ENCODE measurements at regions not wholly inside any gene's neighbourhood (a gene's known extent, or its start where the extent isn't known, plus 50 kb on each side); places are given as distances from the start of the nearest gene placed in this dataset.
"Not testable (repeated sequence)": the region's sequence is repeated elsewhere in the genome, so short reads cannot be mapped to it uniquely, and the experiment has no call there.

- Mint-ChIP-seq H3K4me1 (no peaks in the 10 kb centered on the region), H3K27me3 (peaks cover 1% of the 10 kb centered on the region), H3K27ac (no peak overlapping the region), H3K9me3 (no peaks in the 10 kb centered on the region), H3K36me3 (no peaks in the 10 kb centered on the region), H3K4me3 (no peak overlapping the region)
These were observed 237.3 kb upstream of the ZBTB20 start for GRCh38 chr3:115384381-115384780.

- no peak overlapping the region for H3K4me3 Mint-ChIP-seq
- H3K27ac Mint-ChIP-seq = no peak overlapping the region
- H3K27me3 Mint-ChIP-seq = peaks cover 1% of the 10 kb centered on the region
- H3K36me3 Mint-ChIP-seq = no peaks in the 10 kb centered on the region
- no peaks in the 10 kb centered on the region for H3K9me3 Mint-ChIP-seq
- peaks cover 2% of the 10 kb centered on the region for H3K4me1 Mint-ChIP-seq
These were observed 237.3 kb upstream of the GAP43 start for GRCh38 chr3:115385774-115386730.

DNA sequence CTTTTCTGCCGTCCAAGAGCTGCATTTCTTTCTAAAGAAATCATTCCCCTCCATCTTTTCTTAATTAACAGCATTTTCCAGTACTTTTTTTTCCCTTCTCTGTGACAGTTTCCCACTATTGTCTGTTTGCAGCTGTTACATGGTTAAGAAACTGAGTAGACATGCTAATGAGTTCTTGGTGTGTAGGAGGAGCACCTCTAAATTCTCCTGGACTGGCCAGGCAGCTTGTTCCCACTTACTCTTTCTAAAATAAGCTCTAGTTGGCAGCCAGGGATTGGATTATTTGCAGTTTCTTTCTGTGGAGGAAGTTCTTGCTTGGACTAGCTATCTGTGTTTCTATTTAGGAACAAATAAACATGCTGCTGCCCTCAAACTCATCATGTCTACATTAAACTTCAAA lies 235.1 kb upstream of the GAP43 start:
- Mint-ChIP-seq H3K9me3 (no peaks in the 10 kb centered on the region), H3K4me1 (peaks cover 14% of the 10 kb centered on the region), H3K4me3 (no peak overlapping the region), H3K36me3 (no peaks in the 10 kb centered on the region), H3K27ac (no peak overlapping the region), H3K27me3 (peaks cover 1% of the 10 kb centered on the region)

DNA sequence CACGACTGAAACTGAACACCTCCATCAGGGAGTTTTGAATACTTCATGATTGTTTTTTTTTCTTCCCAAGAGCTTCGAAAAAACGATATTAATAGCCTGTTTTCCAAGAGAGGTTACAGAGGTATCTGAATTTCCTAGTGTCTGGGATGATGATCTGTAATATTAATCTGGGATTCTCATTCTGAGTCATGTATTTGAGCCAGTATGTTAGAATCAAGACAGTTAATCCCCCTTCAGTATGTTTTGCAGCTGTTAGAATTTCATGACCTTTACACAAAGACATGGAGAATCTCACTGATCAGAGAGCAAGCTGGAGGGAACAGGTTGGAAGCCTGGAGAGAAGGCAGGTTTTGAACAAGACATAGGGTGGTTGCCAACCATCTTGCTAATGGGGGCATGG lies 234.5 kb upstream of the GAP43 start:
- peaks cover 1% of the 10 kb centered on the region for H3K27me3 Mint-ChIP-seq
- H3K27ac Mint-ChIP-seq = no peak overlapping the region
- H3K9me3 Mint-ChIP-seq = no peaks in the 10 kb centered on the region

DNA sequence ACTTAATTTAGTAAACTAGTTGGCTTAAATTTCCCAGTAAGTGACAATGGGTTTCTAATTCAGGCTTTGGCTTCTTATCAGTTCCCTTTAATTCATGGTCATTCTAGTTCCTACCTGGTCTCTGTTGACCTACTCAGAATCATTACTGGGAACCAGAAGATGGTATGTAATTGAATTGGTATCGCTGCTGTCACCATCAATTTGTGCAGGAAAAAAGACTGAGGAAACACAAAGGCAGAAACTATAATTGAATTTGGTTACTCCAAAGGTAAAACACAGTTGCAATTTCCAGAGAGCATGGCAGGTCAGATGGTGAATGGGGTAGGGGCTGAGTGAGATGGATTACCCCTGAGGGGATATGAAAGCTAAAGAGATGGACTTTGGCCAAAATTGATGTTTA lies 226.5 kb upstream of the GAP43 start:
- Mint-ChIP-seq H3K27me3 (no peaks in the 10 kb centered on the region), H3K36me3 (no peaks in the 10 kb centered on the region), H3K9me3 (no peaks in the 10 kb centered on the region), H3K4me3 (no peak overlapping the region), H3K4me1 (peaks cover 5% of the 10 kb centered on the region), H3K27ac (no peak overlapping the region)

More for the DNA sequence above, 234.5 kb upstream of the GAP43 start:
- H3K4me3 Mint-ChIP-seq = no peak overlapping the region
- no peaks in the 10 kb centered on the region for H3K36me3 Mint-ChIP-seq
- peaks cover 14% of the 10 kb centered on the region for H3K4me1 Mint-ChIP-seq

DNA sequence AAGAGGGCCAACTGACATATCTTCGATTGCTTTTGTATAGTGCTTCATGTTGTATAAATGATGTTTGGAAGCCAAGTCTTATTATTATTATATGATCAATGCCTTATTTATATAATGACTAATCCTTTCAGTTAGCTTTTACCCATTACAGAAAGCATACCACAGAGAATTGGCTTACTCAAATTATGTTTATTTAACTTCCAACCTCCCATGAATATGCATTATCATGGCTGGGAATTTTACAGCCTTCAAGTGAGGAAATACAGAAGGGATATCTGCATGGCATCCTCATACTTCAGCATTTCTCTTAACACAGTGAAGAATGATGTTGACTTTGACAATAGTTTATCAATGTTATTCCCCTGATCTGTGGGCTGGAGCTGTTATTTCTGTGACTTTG lies 225.9 kb upstream of the GAP43 start:
- H3K4me1 Mint-ChIP-seq = no peaks in the 10 kb centered on the region
- H3K36me3 Mint-ChIP-seq = no peaks in the 10 kb centered on the region
- H3K9me3 Mint-ChIP-seq = no peaks in the 10 kb centered on the region
- no peak overlapping the region for H3K4me3 Mint-ChIP-seq
- H3K27me3 Mint-ChIP-seq = no peaks in the 10 kb centered on the region
- no peak overlapping the region for H3K27ac Mint-ChIP-seq

- no peaks in the 10 kb centered on the region for H3K4me1 Mint-ChIP-seq
- H3K27ac Mint-ChIP-seq = no peak overlapping the region
- no peaks in the 10 kb centered on the region for H3K27me3 Mint-ChIP-seq
- H3K36me3 Mint-ChIP-seq = no peaks in the 10 kb centered on the region
- no peaks in the 10 kb centered on the region for H3K9me3 Mint-ChIP-seq
- H3K4me3 Mint-ChIP-seq = no peak overlapping the region
These were observed 224.8 kb upstream of the GAP43 start for GRCh38 chr3:115398506-115398905.

GRCh38 chr3:115399750-115400149 lies 223.6 kb upstream of the GAP43 start:
- no peaks in the 10 kb centered on the region for H3K36me3 Mint-ChIP-seq
- H3K9me3 Mint-ChIP-seq = no peaks in the 10 kb centered on the region
- H3K27ac Mint-ChIP-seq = no peak overlapping the region
- H3K27me3 Mint-ChIP-seq = no peaks in the 10 kb centered on the region
- no peak overlapping the region for H3K4me3 Mint-ChIP-seq
- H3K4me1 Mint-ChIP-seq = no peaks in the 10 kb centered on the region

GRCh38 chr3:115401298-115401697 lies 222.0 kb upstream of the GAP43 start:
- Mint-ChIP-seq H3K27me3 (no peaks in the 10 kb centered on the region), H3K36me3 (no peaks in the 10 kb centered on the region), H3K4me3 (no peak overlapping the region), H3K27ac (no peak overlapping the region), H3K9me3 (no peaks in the 10 kb centered on the region), H3K4me1 (no peaks in the 10 kb centered on the region)

- Mint-ChIP-seq H3K27me3 (no peaks in the 10 kb centered on the region), H3K9me3 (no peaks in the 10 kb centered on the region), H3K27ac (no peak overlapping the region), H3K4me3 (no peak overlapping the region), H3K36me3 (no peaks in the 10 kb centered on the region), H3K4me1 (no peaks in the 10 kb centered on the region)
These were observed 221.3 kb upstream of the GAP43 start for GRCh38 chr3:115401851-115402501.

- Mint-ChIP-seq H3K27me3 (no peaks in the 10 kb centered on the region), H3K36me3 (no peaks in the 10 kb centered on the region), H3K9me3 (no peaks in the 10 kb centered on the region), H3K4me3 (no peak overlapping the region), H3K27ac (no peak overlapping the region), H3K4me1 (no peaks in the 10 kb centered on the region)
These were observed 220.7 kb upstream of the GAP43 start for GRCh38 chr3:115402651-115403050.

DNA sequence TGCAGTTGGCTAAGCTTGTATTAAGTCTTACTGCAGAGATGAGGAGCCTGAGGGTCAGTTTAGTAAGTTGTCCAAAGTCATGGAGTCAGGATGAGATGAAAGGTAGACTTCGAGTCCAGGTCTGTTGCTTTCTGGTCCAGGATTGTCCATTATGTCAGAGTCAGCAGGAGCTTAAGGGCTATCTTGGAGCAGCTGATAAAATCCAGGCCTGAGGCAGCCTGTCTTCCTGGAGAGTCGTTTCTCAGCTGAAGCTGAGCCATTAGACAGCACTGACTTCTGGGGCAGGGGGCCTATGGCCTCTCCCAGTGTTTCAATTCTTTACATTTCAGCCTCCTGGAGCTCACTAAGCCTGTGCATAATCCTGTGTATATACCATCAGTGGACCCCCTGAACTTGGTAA lies 219.5 kb upstream of the GAP43 start:
- Mint-ChIP-seq H3K27me3 (no peaks in the 10 kb centered on the region), H3K4me1 (no peaks in the 10 kb centered on the region), H3K9me3 (no peaks in the 10 kb centered on the region), H3K27ac (no peak overlapping the region), H3K36me3 (no peaks in the 10 kb centered on the region), H3K4me3 (no peak overlapping the region)

- Mint-ChIP-seq H3K9me3 (no peaks in the 10 kb centered on the region), H3K4me3 (no peak overlapping the region), H3K4me1 (no peaks in the 10 kb centered on the region), H3K36me3 (no peaks in the 10 kb centered on the region), H3K27me3 (no peaks in the 10 kb centered on the region), H3K27ac (no peak overlapping the region)
These were observed 213.7 kb upstream of the GAP43 start for GRCh38 chr3:115409596-115409995.

- H3K27ac Mint-ChIP-seq, H3K4me1 Mint-ChIP-seq, H3K36me3 Mint-ChIP-seq, H3K4me3 Mint-ChIP-seq, H3K9me3 Mint-ChIP-seq, H3K27me3 Mint-ChIP-seq: not testable (repeated sequence)
These were observed 208.7 kb upstream of the GAP43 start for GRCh38 chr3:115414610-115415009.

GRCh38 chr3:115415246-115415996 lies 207.9 kb upstream of the GAP43 start:
- H3K36me3 Mint-ChIP-seq = no peaks in the 10 kb centered on the region
- no peak overlapping the region for H3K4me3 Mint-ChIP-seq
- peaks cover 6% of the 10 kb centered on the region for H3K4me1 Mint-ChIP-seq
- H3K9me3 Mint-ChIP-seq = no peaks in the 10 kb centered on the region
- H3K27me3 Mint-ChIP-seq = no peaks in the 10 kb centered on the region
- no peak overlapping the region for H3K27ac Mint-ChIP-seq

DNA sequence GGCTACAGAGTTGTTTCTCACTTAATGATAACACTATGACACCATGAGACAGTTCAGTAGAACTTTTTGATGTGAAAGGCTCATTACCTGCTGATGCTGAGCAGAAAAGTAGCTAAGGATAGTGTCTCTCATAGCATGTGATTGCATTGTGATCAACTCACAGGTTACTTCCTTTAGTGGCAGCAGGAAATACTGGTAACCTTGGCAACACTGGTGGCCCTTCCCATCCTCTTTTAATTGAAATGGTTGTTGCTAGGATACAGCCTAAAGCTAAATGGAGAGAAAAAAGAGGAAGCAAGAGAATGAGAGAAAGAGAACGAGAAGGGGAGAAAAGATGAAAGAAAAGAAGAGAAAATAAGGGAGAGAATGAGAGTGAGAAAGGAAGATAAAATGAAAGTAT lies 204.7 kb upstream of the GAP43 start:
- H3K27me3 Mint-ChIP-seq = no peaks in the 10 kb centered on the region
- H3K36me3 Mint-ChIP-seq = no peaks in the 10 kb centered on the region
- H3K9me3 Mint-ChIP-seq = no peaks in the 10 kb centered on the region
- H3K4me1 Mint-ChIP-seq = peaks cover 6% of the 10 kb centered on the region
- no peak overlapping the region for H3K4me3 Mint-ChIP-seq
- no peak overlapping the region for H3K27ac Mint-ChIP-seq

Data from activated naive CD4-positive, alpha-beta T cell treated with anti-CD3 and anti-CD28 coated beads, Interleukin-2, amount 50 U/mL, for 24 hours (primary cell).